Neutrophil (primary cell): ENCODE measurements at regions not wholly inside any gene's neighbourhood (a gene's known extent, or its start where the extent isn't known, plus 50 kb on each side); places are given as distances from the start of the nearest gene placed in this dataset.
A peak's percentile ranks its signal among the peaks of the same experiment; 100 is the strongest.

Experiments used
- H3K27ac ChIP-seq: fragments of 200-600 bp; sonication (generic); 2 replicates; pipeline ENCODE4 v1.5.1; 2016; ENCODE audit warnings: mild to moderate bottlenecking, moderate library complexity
- H3K27me3 ChIP-seq: fragments of 200-600 bp; sonication (generic); 2 replicates; pipeline ENCODE4 v1.6.0; 2016; ENCODE audit warnings: mild to moderate bottlenecking
- H3K36me3 ChIP-seq: fragments of 200-600 bp; sonication (generic); 2 replicates; pipeline ENCODE4 v1.5.1; 2017
- H3K4me1 ChIP-seq, 2 experiments: fragments of 200-600 bp in 1 of 2; sonication (generic) in 1 of 2; 1 replicate in 1 of 2; 2 replicates in 1 of 2; pipeline versions ENCODE4 v1.5.1 to v1.6.1; 2013 to 2016; ENCODE audit warnings: low read depth in 1 of 2, low read length in 1 of 2, mild to moderate bottlenecking in 1 of 2, moderate library complexity in 1 of 2; ENCODE audit not compliant: control insufficient read depth in 1 of 2, insufficient read depth in 1 of 2
- H3K4me3 ChIP-seq, 2 experiments: fragments of 200-600 bp in 1 of 2; sonication (generic) in 1 of 2; 1 replicate in 1 of 2; 2 replicates in 1 of 2; pipeline ENCODE4 v1.5.1; 2013 to 2016; ENCODE audit warnings: low read depth in 1 of 2, low read length in 1 of 2, mild to moderate bottlenecking in 1 of 2, moderate library complexity in 1 of 2
- H3K9me3 ChIP-seq: fragments of 200-600 bp; sonication (generic); 2 replicates; pipeline ENCODE4 v1.5.1; 2016
- CTCF ChIP-seq: fragments of 200-600 bp; sonication (generic); IDR thresholded peaks from 2 replicates; pipeline ENCODE4 v1.5.1; 2016; ENCODE audit warnings: antibody characterized with exemption

GRCh38 chr1:199851439-199852140 is 175.9 kb upstream of the NR5A2 start:
- no peaks in the 10 kb centered on the region for H3K36me3 ChIP-seq
- no peak overlapping the region for H3K27ac ChIP-seq
- no peak for TF ChIP-seq CTCF
- no peak overlapping the region for H3K4me3 ChIP-seq
- H3K4me1 ChIP-seq: peaks cover 8 to 14% of the 10 kb centered on the region in 2 experiments
- H3K27me3 ChIP-seq: no peaks in the 10 kb centered on the region
- no peaks in the 10 kb centered on the region for H3K9me3 ChIP-seq

GRCh38 chr1:199854686-199855321 is 172.7 kb upstream of the NR5A2 start:
- H3K27ac ChIP-seq: no peak overlapping the region

GRCh38 chr1:199855580-199855979 is 171.9 kb upstream of the NR5A2 start:
- no peaks in the 10 kb centered on the region for H3K9me3 ChIP-seq
- no peaks in the 10 kb centered on the region for H3K27me3 ChIP-seq
- H3K4me1 ChIP-seq: peaks cover 48 to 54% of the 10 kb centered on the region in 2 experiments
- no peaks in the 10 kb centered on the region for H3K36me3 ChIP-seq
- peak overlapping the region; percentile 92 for H3K27ac ChIP-seq
- no peak overlapping the region for H3K4me3 ChIP-seq
- TF ChIP-seq CTCF: no peak

More at GRCh38 chr1:199854686-199855321, 172.7 kb upstream of the NR5A2 start:
- no peaks in the 10 kb centered on the region for H3K36me3 ChIP-seq
- no peak overlapping the region for H3K4me3 ChIP-seq
- no peak for TF ChIP-seq CTCF
- no peaks in the 10 kb centered on the region for H3K9me3 ChIP-seq
- peaks cover 40 to 46% of the 10 kb centered on the region in 2 experiments for H3K4me1 ChIP-seq
- H3K27me3 ChIP-seq: no peaks in the 10 kb centered on the region

DNA sequence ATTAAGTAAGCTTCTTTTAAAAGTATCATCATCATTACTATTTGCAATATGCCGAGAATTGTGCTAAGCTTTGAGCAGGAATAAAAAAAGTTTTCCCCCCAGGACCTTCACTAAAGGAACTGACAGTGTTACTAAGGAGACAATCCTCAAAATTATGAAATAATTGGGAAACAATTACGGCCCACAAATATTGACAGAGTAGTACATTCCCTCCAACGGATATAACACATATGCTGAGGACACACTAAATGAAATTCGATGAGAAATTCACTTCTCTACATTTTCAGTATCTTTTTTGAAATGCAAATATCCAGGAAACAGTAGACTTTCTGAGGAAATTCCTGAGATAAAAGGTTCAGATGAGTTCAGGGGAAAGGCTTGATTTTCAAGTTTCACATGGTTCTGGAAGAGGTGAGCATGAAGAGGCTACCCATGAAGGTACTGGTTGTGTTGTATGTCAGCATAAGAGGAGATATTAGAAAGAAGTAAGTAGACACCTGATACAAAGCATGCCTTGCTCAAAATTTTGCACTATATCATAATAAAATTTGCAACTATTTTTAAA is 171.2 kb upstream of the NR5A2 start:
- Histone ChIP-seq H3K4me1 (peaks cover 48 to 56% of the 10 kb centered on the region in 2 experiments), H3K27me3 (no peaks in the 10 kb centered on the region), H3K4me3 (no peak overlapping the region), H3K36me3 (no peaks in the 10 kb centered on the region), H3K27ac (peak overlapping the region; percentile 92), H3K9me3 (no peaks in the 10 kb centered on the region)
- TF ChIP-seq CTCF: no peak

- Histone ChIP-seq H3K4me3 (peak overlapping the region; percentile 23 to 30), H3K4me1 (peaks cover 48 to 56% of the 10 kb centered on the region in 2 experiments)
These were observed 170.4 kb upstream of the NR5A2 start for GRCh38 chr1:199857108-199857507.

More at GRCh38 chr1:199857108-199857507, 170.4 kb upstream of the NR5A2 start:
- no peaks in the 10 kb centered on the region for H3K36me3 ChIP-seq
- no peak for TF ChIP-seq CTCF
- H3K9me3 ChIP-seq: no peaks in the 10 kb centered on the region
- peak overlapping the region; percentile 92 for H3K27ac ChIP-seq
- no peaks in the 10 kb centered on the region for H3K27me3 ChIP-seq
